ENCODE measurements at regions not wholly inside any gene's neighbourhood (a gene's known extent, or its start where the extent isn't known, plus 50 kb on each side); places are given as distances from the start of the nearest gene placed in this dataset.
A peak's percentile ranks its signal among the peaks of the same experiment; 100 is the strongest.

DNA sequence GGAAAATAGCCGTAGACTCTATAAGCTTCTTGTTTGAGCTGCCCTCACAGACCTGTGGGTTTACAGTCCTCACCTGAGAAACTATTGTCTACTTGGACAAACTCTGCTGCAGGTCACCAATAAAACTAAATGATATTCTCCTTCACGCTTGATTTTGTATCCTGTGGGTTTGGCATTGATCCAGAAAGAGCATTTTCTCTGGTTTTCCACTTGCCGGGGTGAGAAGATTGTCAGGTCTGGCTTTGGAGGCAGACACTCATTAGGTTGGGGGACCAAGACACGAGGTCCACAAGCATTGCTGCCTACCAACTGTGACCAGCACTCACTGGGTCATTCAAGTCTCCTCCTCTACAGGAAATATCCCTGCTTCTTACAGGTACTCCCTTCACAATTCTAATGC is 68.5 kb downstream of the CDC14C start:
- no peak overlapping the region for H3K27ac ChIP-seq
- TF ChIP-seq ZFX (IDR thresholded peaks at IDR 0.05) (no peak), CTCF (conservative IDR thresholded peaks at IDR 0.05) (no peak)

DNA sequence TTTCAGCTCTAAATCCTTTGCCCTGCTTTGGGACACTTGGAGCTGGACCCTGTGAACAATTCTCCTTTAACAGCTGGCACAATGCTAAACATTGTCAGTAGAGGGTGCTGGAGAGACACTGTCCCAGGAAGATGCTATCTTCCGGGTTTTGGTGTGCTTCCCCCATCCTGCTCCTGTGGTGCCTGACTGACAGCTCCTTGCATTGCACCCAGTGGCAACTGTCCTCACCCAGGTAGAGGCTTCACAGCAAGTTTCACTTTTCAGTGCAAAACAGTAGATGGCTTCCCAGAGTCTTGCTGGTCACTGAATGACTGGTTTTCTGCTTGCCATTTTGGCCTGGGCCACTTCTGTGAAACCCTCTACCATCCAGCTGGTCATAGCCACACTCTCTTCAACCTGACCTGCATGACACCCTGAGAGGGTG is 77.3 kb downstream of the CDC14C start:
- H3K27ac ChIP-seq = no peak overlapping the region
- TF ChIP-seq ZFX (IDR thresholded peaks at IDR 0.05) (no peak), CTCF (conservative IDR thresholded peaks at IDR 0.05) (peak; percentile 92)

- TF ChIP-seq ZFX (IDR thresholded peaks at IDR 0.05) (no peak), CTCF (conservative IDR thresholded peaks at IDR 0.05) (no peak)
Measured at GRCh38 chr7:49010717-49011116, 86.4 kb downstream of the CDC14C start.

GRCh38 chr7:49014870-49015269 is 90.5 kb downstream of the CDC14C start:
- TF ChIP-seq ZFX (IDR thresholded peaks at IDR 0.05) (no peak), CTCF (conservative IDR thresholded peaks at IDR 0.05) (no peak)
- H3K27ac ChIP-seq = no peak overlapping the region

More at GRCh38 chr7:49010717-49011116, 86.4 kb downstream of the CDC14C start:
- no peak overlapping the region for H3K27ac ChIP-seq

- no peak for TF ChIP-seq ZFX (IDR thresholded peaks at IDR 0.05)
- TF ChIP-seq CTCF (conservative IDR thresholded peaks at IDR 0.05) = no peak
- no peak overlapping the region for H3K27ac ChIP-seq
Measured at GRCh38 chr7:49020145-49020544, 95.8 kb downstream of the CDC14C start.

- TF ChIP-seq CTCF (conservative IDR thresholded peaks at IDR 0.05) (no peak), ZFX (IDR thresholded peaks at IDR 0.05) (no peak)
- H3K27ac ChIP-seq = no peak overlapping the region
Measured at GRCh38 chr7:49022448-49022847, 98.1 kb downstream of the CDC14C start.

DNA sequence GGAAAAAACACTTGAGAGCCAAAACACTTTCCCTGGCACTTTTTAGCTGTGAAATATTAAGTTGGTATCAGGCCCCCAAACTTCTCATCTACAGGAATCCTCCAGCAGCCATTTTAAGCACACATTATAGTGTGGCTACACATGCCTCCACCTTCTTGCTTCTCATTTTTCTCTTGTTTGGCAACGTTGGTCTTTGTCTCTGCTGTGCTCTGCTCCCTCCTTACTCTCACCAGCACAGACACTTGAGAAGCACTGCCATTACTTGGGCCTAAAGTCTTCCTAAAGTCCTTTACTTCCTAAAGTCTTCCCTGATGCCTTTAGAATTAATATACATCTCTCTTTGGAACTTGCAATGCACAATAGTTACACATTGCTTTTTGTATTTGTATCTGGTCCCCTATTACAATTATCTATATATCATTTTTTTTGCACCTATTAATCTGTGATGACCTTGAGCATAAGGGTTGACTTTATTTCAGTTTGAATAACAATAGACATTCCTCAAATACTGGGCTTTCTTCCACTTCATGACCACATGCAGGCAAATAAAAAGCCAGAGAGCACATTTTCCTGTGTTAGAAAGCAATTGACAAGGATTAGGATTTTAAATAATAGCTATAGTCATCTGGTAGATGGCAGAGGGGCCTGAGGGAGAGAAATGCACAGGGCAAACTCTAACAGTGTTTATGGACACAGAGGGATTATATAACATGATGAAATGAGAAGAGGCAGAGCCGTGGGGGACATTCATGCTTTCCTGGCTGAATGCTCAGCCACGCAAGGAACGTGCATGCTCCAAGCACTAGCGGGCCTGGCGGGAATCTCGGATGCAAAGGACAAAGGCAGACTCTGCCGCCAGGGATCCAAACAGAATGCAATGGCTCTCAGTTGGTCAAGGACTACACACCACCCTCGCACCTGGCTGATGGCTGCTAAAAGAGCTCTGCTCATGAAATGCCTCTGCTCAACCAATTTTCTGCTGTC is 99.3 kb downstream of the CDC14C start:
- TF ChIP-seq ZFX (IDR thresholded peaks at IDR 0.05) (no peak), CTCF (conservative IDR thresholded peaks at IDR 0.05) (no peak)
- no peak overlapping the region for H3K27ac ChIP-seq

All from C4-2B (cell line).